Activated T-helper 1 cell treated with anti-CD3 and anti-CD28 coated beads, Interleukin-12 subunit alpha, Interleukin-12 subunit beta, Interleukin-2, Interleukin-4 antibody, amounts not matched to agents 30 ng/mL and 10 ng/mL and 1 ng/mL, durations not matched to agents 14 hours and 24 hours and 36 hours (primary cell): ENCODE measurements at regions not wholly inside any gene's neighbourhood (a gene's known extent, or its start where the extent isn't known, plus 50 kb on each side); places are given as distances from the start of the nearest gene placed in this dataset.

ENCODE experiments used
- DNase-seq: peaks from one replicate; pipeline ENCODE4 v3.0.0; 2021; ENCODE audit warnings: low spot score
- H3K27ac Mint-ChIP-seq: one replicate; pipeline ENCODE4 v1.8.0; 2021; ENCODE audit warnings: mild to moderate bottlenecking, mixed read lengths
- H3K27me3 Mint-ChIP-seq: one replicate; pipeline ENCODE4 v1.8.0; 2022; ENCODE audit warnings: mild to moderate bottlenecking, moderate library complexity, mixed read lengths; ENCODE audit not compliant: insufficient read depth
- H3K36me3 Mint-ChIP-seq: one replicate; pipeline ENCODE4 v1.8.0; 2021; ENCODE audit warnings: low read depth, mixed read lengths
- H3K4me1 Mint-ChIP-seq: one replicate; pipeline ENCODE4 v1.8.0; 2021; ENCODE audit warnings: low read depth, mixed read lengths
- H3K4me3 Mint-ChIP-seq: one replicate; pipeline ENCODE4 v1.8.0; 2021; ENCODE audit warnings: mild to moderate bottlenecking, moderate library complexity, mixed read lengths
- H3K9me3 Mint-ChIP-seq: one replicate; pipeline ENCODE4 v1.8.0; 2021; ENCODE audit warnings: mixed read lengths
- intact Hi-C: fragments of 100-400 bp; cut with micrococcal nuclease; formaldehyde crosslinking; loops from one replicate; pipeline ENCODE4 v1.15.1; 2024

DNA sequence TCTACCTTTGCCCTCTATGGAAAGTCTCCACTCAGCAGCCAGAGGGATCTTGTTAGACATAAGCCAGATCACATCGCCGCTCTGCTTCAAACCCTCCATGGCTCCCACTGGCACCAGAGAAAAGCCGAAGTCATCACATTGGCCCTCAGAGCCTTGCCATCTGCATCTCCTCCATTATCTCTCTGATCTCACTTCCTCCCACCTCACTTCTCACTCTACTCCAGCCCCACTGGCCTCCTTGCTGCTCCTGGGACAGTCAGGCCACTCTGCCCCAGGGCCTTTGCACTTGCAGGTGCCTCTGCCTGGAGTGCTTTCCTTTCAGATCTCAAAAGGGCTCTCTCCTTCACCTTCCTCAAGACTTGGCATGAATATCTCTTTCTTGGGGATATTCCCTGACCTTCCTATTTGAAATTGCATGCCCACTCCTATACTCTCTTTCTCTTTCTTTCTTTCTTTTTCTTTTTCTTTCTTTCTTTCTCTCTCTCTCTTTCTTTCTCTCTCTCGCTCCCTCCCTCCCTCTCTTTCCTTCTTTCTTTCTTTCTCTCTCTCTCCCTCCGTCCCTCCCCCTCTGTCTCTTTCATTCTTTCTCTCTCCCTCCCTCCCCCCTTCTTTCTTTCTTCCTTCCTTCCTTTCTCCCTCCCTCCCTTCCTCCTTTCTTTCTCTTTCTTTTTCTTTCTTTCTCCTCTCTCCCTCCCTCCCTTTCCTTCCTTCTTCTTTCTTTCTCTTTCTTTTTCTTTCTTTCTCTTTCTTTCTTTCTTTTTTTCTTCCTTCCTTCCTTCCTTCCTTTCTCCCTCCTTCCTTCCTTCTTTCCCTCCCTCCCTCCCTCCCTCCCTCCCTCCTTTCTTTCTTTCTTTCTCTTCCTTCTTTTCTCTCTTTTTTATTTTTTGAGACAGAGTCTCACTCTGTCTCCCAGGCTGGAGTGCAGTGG is 96.0 kb upstream of the CASZ1 start:
- H3K27me3 Mint-ChIP-seq, result peaks cover 54% of the 10 kb centered on the region
- no peaks in the 10 kb centered on the region for H3K9me3 Mint-ChIP-seq
- DNase-seq, result no peak
- H3K27ac Mint-ChIP-seq, result no peak overlapping the region
- H3K4me3 Mint-ChIP-seq, result no peak overlapping the region
- H3K36me3 Mint-ChIP-seq, result no peaks in the 10 kb centered on the region
- no peaks in the 10 kb centered on the region for H3K4me1 Mint-ChIP-seq
- intact Hi-C loops, result no loop called here

DNA sequence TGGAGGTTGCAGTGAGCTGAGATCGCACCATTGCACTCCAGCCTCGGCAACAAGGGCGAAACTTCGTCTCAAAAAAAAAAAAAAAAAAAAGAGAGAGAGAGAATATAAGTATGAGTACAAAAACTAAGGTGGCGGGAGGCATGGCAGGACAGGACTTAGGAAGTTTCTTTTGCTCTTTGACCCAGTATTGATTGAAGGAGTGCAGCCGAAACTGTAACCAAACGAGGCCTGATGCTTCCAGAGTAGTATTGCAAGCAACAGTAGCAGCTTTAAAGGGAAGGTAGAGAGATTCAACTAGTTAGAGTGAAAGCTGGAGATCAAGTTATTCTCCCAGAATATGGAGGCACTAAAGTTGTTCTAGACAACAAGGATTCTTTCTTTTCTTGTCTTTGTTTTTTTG is 99.2 kb upstream of the CASZ1 start:
- no peaks in the 10 kb centered on the region for H3K9me3 Mint-ChIP-seq
- no peak for DNase-seq
- no peaks in the 10 kb centered on the region for H3K4me1 Mint-ChIP-seq
- no peak overlapping the region for H3K4me3 Mint-ChIP-seq
- H3K27ac Mint-ChIP-seq, result no peak overlapping the region
- intact Hi-C loops, result no loop called here
- H3K36me3 Mint-ChIP-seq, result no peaks in the 10 kb centered on the region
- H3K27me3 Mint-ChIP-seq, result peaks cover 29% of the 10 kb centered on the region

DNA sequence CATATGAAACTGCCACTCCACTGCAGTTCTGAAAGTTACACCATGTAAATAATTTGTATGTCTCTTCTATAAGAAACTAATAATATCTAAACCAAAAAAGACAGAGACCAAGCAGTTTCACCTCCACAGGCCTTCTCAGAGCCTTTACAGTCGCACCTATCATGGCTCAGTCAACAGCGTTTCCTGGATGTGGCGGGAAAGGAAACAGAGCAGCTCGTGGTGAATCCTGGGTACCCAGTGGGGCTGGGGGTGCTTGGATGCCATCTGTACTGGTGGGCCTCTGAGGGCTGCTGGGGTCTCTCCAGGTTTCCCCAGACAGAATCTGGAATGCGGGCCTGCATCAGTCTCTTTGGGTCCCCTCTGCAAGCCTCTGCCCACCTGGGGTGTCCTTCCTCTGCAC is 100.2 kb upstream of the CASZ1 start:
- Mint-ChIP-seq H3K9me3 (no peaks in the 10 kb centered on the region), H3K27me3 (peaks cover 21% of the 10 kb centered on the region), H3K36me3 (no peaks in the 10 kb centered on the region), H3K4me3 (no peak overlapping the region), H3K27ac (no peak overlapping the region), H3K4me1 (no peaks in the 10 kb centered on the region)
- no peak for DNase-seq
- intact Hi-C loops, result no loop called here

DNA sequence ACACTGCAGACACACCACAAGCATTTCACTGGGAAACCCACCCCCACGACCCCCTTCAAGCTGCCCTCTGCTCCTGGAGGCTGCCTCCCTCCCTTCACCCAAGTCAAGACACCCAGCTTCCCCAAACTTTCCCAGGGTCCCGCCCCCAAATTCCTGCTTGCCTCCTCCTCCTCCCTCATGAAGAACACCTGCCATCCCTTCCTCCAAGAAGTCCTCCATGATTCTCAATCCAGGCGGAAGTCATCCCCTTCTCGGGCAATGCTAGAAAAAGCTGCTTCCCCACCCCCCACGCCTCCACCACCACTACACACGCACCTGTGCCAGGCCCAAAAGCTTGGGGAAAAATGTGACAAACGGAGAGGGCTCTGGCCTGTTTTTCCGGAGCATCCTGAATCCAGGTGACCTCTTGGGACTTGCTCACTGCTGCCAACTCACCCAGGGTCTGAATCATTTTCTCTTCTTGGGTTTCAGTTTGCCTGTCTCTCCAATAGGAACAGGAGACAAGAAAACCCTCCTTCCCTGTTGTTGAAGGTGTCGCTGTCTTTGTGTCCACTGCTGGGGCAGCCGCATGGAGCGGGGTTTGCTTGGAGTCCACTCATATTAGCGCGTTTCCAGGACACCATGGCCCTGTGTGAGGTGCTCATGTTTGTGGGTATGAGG is 101.0 kb upstream of the CASZ1 start:
- no peaks in the 10 kb centered on the region for H3K36me3 Mint-ChIP-seq
- H3K4me3 Mint-ChIP-seq, result no peak overlapping the region
- peaks cover 14% of the 10 kb centered on the region for H3K27me3 Mint-ChIP-seq
- intact Hi-C loops, result no loop called here
- H3K27ac Mint-ChIP-seq, result no peak overlapping the region
- H3K4me1 Mint-ChIP-seq, result no peaks in the 10 kb centered on the region
- no peak for DNase-seq
- no peaks in the 10 kb centered on the region for H3K9me3 Mint-ChIP-seq

DNA sequence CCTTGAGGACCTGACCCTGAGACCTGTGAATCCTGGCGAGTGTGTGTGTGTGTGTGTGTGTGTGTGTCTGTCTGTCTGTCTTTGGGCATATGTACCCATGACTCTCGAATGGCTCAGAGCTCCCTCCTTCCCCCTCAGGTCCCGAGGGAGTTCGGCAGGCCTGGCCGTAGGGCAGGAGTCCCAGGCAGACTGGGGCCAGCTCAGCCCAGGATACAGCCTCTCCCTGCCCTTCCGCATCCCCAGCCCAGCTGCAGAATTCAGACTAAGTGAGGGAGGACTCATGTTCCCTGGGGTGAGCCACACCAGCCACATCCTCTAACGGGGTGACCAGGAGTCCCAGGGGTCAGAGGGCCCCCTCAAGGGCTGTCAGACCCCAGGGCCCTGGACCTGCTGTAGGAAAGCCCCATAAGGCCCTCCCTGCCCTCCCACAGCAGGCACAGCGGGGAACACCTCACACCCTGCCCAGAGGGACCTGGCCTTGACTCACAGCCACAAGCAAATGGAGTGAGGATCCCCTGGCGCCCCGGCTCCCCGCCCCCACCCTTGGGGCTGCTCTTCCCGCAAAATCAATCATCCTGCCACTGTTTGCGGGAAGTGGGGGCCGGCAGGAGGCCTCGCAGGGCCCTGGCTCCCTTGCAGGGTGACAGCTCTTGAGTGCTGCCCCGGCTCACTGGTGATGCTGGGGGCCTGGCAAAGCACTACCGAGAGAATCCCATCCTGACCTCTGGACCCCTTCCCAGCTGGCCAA is 101.7 kb upstream of the CASZ1 start:
- DNase-seq, result no peak
- Mint-ChIP-seq H3K27me3 (peaks cover 9% of the 10 kb centered on the region), H3K27ac (no peak overlapping the region), H3K4me3 (no peak overlapping the region), H3K36me3 (no peaks in the 10 kb centered on the region), H3K9me3 (no peaks in the 10 kb centered on the region), H3K4me1 (no peaks in the 10 kb centered on the region)
- intact Hi-C loops, result no loop called here

DNA sequence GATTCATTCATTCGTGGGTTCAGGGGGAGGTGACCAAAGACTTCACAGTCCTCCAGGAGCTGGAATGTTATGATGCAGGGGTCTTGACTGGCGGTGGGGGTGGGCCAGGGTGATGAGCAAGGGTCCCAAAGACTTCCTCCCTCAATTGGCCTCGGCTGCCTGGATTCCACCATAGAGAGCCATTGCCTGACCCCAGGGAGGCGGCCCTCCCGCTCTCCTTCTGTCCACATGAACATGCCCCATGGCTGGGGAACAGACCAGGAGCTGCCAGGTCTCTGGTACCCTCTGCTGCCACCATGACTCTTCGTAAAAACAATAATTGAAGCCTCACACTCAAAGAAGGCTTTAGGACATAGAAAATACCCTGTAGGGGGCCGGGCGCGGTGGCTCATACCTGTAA is 102.5 kb upstream of the CASZ1 start:
- Mint-ChIP-seq H3K4me3 (no peak overlapping the region), H3K4me1 (no peaks in the 10 kb centered on the region), H3K9me3 (no peaks in the 10 kb centered on the region), H3K27me3 (peaks cover 5% of the 10 kb centered on the region), H3K36me3 (no peaks in the 10 kb centered on the region), H3K27ac (no peak overlapping the region)
- no peak for DNase-seq
- intact Hi-C loops, result no loop called here

DNA sequence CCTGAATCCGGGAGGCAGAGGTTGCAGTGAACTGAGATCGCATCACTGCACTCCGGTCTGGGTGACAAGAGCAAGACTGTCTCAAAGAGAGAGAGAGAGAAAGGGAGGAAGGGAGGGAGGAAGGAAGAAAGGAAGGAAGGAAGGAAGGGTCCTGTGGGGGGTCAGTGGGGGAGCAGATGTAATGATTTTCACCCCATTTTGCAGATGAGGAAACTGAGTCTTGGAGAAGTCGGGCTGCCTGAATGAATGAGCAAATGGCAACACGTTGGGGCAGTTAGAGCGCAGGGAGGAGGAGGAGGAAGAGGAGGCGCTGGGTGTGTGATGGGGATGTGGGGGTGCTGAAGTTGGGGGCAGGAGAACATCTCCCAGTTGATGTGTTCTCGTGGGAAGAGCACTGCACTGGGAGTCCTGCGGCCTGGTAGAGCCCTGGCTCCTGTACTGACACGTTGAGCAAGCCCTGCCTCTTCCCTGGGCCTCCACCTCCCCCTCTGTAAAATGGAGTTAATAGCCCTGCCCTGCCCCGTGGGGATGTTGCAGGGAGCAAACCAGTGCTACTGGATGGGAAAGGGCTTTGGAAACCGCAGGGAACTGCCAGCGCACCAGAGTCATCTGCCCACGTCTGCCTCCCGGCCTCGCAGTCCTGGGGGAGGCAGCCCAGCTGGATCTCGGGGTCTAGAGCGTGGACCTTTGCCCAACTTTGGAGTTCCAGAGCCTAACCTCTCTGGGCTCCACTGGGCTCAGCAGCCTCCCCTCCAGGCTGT is 103.2 kb upstream of the CASZ1 start:
- no peak for DNase-seq
- Mint-ChIP-seq H3K27ac (no peak overlapping the region), H3K4me3 (no peak overlapping the region), H3K4me1 (no peaks in the 10 kb centered on the region), H3K36me3 (no peaks in the 10 kb centered on the region), H3K9me3 (no peaks in the 10 kb centered on the region), H3K27me3 (peaks cover 3% of the 10 kb centered on the region)
- intact Hi-C loops, result no loop called here

DNA sequence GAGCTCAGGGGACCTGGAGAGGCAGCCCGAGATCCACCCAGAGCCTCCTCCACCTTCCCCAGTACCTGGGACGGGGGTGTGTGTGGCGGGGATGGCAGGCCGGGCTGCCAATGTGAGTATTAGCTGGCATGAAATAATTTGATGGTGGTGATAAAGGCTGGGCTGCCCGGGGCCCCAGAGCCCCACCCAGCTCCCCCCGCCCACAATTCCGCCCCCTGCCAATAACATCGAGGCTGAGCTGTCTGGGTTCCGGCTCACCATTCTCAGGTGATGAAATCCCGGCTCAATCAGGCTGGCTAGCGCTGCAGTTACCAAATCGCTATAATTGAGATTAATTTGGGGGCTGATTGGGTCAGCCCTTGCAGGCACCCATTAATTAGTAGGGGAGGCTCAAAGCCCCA is 103.8 kb upstream of the CASZ1 start:
- no peaks in the 10 kb centered on the region for H3K27me3 Mint-ChIP-seq
- intact Hi-C loops, result no loop called here
- H3K4me1 Mint-ChIP-seq, result no peaks in the 10 kb centered on the region
- no peak for DNase-seq
- no peaks in the 10 kb centered on the region for H3K36me3 Mint-ChIP-seq
- no peaks in the 10 kb centered on the region for H3K9me3 Mint-ChIP-seq
- no peak overlapping the region for H3K4me3 Mint-ChIP-seq
- no peak overlapping the region for H3K27ac Mint-ChIP-seq

DNA sequence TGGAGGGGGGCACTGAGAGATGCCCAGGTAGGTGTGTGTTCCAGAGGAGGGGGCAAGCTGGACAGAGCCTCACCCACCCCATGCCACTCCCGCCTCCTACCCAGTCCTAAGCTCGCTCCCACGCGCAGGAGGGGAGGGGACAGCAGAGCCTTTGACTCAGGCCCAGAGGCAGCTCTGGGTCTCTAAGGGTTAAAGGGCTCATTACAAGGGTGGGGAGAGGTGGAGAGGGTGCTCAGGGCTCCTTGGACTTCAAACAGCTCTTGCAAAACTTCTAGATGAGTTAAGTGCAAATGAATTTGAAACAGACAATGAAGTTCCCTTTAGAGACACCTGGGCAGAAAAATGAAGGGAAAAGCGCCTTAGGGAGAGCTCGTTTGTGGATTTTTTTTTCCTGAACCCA is 104.2 kb upstream of the CASZ1 start:
- intact Hi-C loops, result no loop called here
- no peaks in the 10 kb centered on the region for H3K36me3 Mint-ChIP-seq

DNA sequence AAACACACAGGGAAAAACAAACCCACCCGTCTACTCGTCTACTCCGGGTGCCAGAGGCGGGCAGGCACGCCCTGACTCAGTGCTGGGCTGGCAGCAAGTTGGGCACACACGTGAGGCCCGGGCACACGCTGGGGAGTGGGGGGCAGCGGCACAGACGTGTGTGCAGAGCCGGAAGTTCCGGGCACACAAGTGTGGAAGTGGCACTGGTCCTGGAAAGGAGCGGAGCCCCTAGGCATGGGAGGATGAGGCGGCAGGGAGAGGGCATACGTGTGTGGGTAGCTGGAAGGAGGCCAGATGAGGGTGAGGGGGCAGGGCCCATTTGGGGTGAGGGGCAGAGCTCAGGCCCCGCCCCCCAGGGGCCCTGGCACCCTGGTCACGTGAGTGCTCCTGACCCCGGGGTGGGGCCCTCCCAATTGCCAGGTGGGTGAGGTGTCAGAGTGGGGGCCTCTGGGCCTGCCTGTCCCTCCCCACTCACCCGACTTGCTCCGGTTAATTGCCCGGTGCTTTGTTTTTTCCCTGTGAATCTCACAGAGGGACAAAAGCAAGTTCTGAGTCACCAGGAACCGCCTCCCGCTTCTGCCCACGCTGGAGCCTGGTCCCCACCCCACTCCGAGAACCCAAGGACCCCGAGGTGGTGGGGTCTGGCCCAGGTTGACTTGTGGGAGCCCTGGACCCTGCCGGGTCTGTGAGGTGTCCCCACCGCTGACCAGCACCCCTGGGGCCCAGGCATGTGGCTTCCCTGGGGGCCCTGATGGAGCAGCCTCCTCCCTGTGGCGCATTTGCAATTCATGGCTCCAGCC is 104.8 kb upstream of the CASZ1 start:
- no peak overlapping the region for H3K4me3 Mint-ChIP-seq
- no peak overlapping the region for H3K27ac Mint-ChIP-seq
- intact Hi-C loops, result no loop called here
- H3K27me3 Mint-ChIP-seq, result no peaks in the 10 kb centered on the region
- H3K36me3 Mint-ChIP-seq, result no peaks in the 10 kb centered on the region
- no peaks in the 10 kb centered on the region for H3K9me3 Mint-ChIP-seq
- no peak for DNase-seq
- H3K4me1 Mint-ChIP-seq, result no peaks in the 10 kb centered on the region

More for the DNA sequence above, 104.2 kb upstream of the CASZ1 start:
- H3K27ac Mint-ChIP-seq, result no peak overlapping the region
- H3K27me3 Mint-ChIP-seq, result no peaks in the 10 kb centered on the region
- H3K4me3 Mint-ChIP-seq, result no peak overlapping the region
- no peaks in the 10 kb centered on the region for H3K9me3 Mint-ChIP-seq
- H3K4me1 Mint-ChIP-seq, result no peaks in the 10 kb centered on the region
- no peak for DNase-seq

DNA sequence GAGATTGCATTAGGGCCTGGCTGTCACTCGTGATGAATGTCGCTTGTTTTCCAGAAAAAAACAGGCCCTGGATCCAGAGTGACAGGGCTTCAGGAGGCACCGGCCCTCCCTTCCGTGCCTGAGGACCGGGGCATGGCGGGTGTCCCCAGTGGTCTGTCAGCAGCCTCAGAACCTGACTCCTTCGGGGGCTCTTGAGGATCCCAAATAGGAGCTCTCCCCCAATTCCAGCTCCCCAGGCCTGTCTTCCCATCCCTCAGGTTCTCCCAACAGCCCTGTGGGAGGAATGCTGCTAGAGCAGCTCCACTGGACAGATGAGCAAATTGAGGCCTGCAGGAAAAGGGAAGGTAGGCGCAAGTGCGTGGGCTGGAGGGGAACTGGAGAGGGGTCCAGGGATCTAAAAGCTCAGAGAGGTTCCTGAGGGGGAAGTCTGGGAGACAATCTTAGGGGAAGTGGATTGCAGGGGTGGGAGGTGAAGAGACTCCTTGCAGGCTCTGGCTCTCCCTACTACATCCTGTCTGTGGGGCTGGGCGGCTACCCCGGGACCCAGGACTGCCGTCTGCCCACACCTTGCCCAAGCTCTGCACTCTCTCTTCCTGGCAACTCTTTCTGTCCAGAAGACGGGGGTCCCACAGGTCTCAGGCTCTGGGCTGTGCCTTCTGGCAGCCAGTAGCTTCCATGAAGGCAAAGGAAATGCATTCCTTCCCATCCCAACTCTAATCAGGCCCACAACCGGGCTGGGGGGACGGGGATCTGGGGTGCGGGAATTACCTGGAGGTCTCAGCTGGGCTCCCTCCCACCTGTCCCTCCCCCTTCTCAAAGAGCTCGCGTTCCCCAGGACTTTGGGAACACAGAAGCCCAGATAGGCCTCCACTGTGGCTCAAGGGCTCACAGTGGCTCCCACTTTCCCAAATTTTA is 105.7 kb upstream of the CASZ1 start:
- Mint-ChIP-seq H3K27ac (no peak overlapping the region), H3K4me3 (no peak overlapping the region), H3K4me1 (no peaks in the 10 kb centered on the region), H3K27me3 (no peaks in the 10 kb centered on the region), H3K9me3 (no peaks in the 10 kb centered on the region), H3K36me3 (no peaks in the 10 kb centered on the region)
- intact Hi-C loops, result no loop called here
- DNase-seq, result no peak
